ENCODE measurements at regions not wholly inside any gene's neighbourhood (a gene's known extent, or its start where the extent isn't known, plus 50 kb on each side); places are given as distances from the start of the nearest gene placed in this dataset.

GRCh38 chr5:135140446-135141204, 106.6 kb upstream of the PITX1 start:
- Histone ChIP-seq H3K4me1 (ENCODE audit: insufficient read depth, low read length) (no peaks in the 10 kb centered on the region), H3K27me3 (ENCODE audit: insufficient read depth, low read length) (no peaks in the 10 kb centered on the region; the same call in 1 of the 2 replicates), H4K20me1 (ENCODE audit: control insufficient read depth, insufficient read depth, insufficient read length) (no peaks in the 10 kb centered on the region), H2AFZ (ENCODE audit: low read length) (no peak overlapping the region), H3T11ph (ENCODE audit: low read length) (no peak overlapping the region), H3K4ac (ENCODE audit: low read depth, low read length) (no peak overlapping the region), H3K23me2 (ENCODE audit: insufficient read length, low read depth, low read length, poor library complexity, severe bottlenecking) (no peaks in the 10 kb centered on the region), H2BK12ac (ENCODE audit: insufficient read length, low read depth, low read length) (no peak overlapping the region), H3K9ac (ENCODE audit: extremely low read depth, insufficient read length, low read length) (no peak overlapping the region), H3K27ac (ENCODE audit: insufficient read length, low read depth, low read length) (no peak overlapping the region), H3K56ac (ENCODE audit: insufficient read length, low read depth, low read length) (no peak overlapping the region), H3K23ac (ENCODE audit: insufficient read length, low read depth, low read length) (no peak overlapping the region), H3K4me2 (ENCODE audit: insufficient read depth, insufficient read length, low read length) (no peak overlapping the region), H2BK20ac (ENCODE audit: low read depth, low read length, poor library complexity, severe bottlenecking) (no peak overlapping the region), H2BK5ac (ENCODE audit: insufficient read length, low read length) (no peak overlapping the region), H4K8ac (replicated peaks; ENCODE audit: insufficient read length, low read depth, low read length) (no peak overlapping the region), H3K18ac (ENCODE audit: insufficient read length, low read depth, low read length) (no peak overlapping the region), H3K14ac (ENCODE audit: insufficient read depth, low read length) (no peak overlapping the region), H2BK120ac (ENCODE audit: low read depth, low read length, poor library complexity, severe bottlenecking) (no peak overlapping the region), H3K79me2 (ENCODE audit: insufficient read depth, low read length) (no peaks in the 10 kb centered on the region), H4K5ac (ENCODE audit: insufficient read length, low read depth, low read length) (no peak overlapping the region), H3K9me3 (ENCODE audit: control insufficient read depth, low read depth, low read length) (no peaks in the 10 kb centered on the region), H2AK5ac (ENCODE audit: insufficient read length, low read length) (no peak overlapping the region), H4K91ac (ENCODE audit: insufficient read length, low read depth, low read length) (no peak overlapping the region), H3K79me1 (ENCODE audit: insufficient read depth, low read depth, low read length, poor library complexity, severe bottlenecking) (no peaks in the 10 kb centered on the region), H2BK15ac (ENCODE audit: low read depth, low read length) (no peak overlapping the region)
- Mint-ChIP-seq H3K4me3 (no peak overlapping the region), H3K27ac (no peak overlapping the region; a peak in 1 of 7 replicates), H3K27me3 (ENCODE audit: low read depth) (peaks cover 26% of the 10 kb centered on the region), H3K36me3 (ENCODE audit: insufficient read depth in 1 of 3, low read depth in 3 of 3) (no peaks in the 10 kb centered on the region), H3K4me1 (peaks cover 0 to 4% of the 10 kb centered on the region in 2 experiments; a peak in 1 of 4 replicates), H3K9me3 (no peaks in the 10 kb centered on the region)
- TF ChIP-seq CTCF (conservative IDR thresholded peaks at IDR 0.05): no peak
- WGBS (ENCODE audit: extremely low coverage, insufficient read length, low lambda C conversion rate): no CpG with 5 or more reads among the region's 9 CpGs
- DNase-seq: no peak
